ENCODE measurements at regions not wholly inside any gene's neighbourhood (a gene's known extent, or its start where the extent isn't known, plus 50 kb on each side); places are given as distances from the start of the nearest gene placed in this dataset.
"Not testable (repeated sequence)": the region's sequence is repeated elsewhere in the genome, so short reads cannot be mapped to it uniquely, and the experiment has no call there.

- DNase-seq (ENCODE audit: low read depth) = no peak
- H3K4me3 ChIP-seq (replicated peaks; ENCODE audit: low read depth, low read length) = no peak overlapping the region
- no peak for TF ChIP-seq CTCF (IDR thresholded peaks at IDR 0.05; ENCODE audit: low read length, missing control alignments)
Observed at GRCh38 chr5:93941897-93942296, 200.5 kb upstream of the POU5F2 start.

DNA sequence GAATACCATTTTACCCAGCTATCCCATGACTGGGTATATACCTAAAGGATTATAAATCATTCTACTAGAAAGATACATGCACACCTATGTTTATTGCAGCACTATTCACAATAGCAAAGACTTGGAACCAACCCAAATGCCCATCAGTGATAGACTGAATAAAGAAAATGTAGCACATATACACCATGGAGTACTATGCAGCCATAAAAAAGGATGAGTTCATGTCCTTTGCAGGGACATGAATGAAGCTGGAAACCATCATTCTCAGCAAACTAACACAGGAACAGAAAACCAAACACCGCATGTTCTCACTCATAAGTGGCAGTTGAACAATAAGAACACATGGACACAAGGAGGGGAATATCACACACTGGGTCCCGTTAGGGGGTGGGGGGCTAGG, 191.9 kb upstream of the POU5F2 start:
- DNase-seq (ENCODE audit: low read depth); H3K4me3 ChIP-seq (replicated peaks; ENCODE audit: low read depth, low read length): not testable (repeated sequence)

GRCh38 chr5:93930098-93930497, 188.7 kb upstream of the POU5F2 start:
- TF ChIP-seq CTCF (IDR thresholded peaks at IDR 0.05; ENCODE audit: low read length, missing control alignments) = no peak
- no peak overlapping the region for H3K4me3 ChIP-seq (replicated peaks; ENCODE audit: low read depth, low read length)
- DNase-seq (ENCODE audit: low read depth) = no peak

GRCh38 chr5:93929131-93929530, 187.7 kb upstream of the POU5F2 start:
- no peak overlapping the region for H3K4me3 ChIP-seq (replicated peaks; ENCODE audit: low read depth, low read length)
- DNase-seq (ENCODE audit: low read depth) = peak; percentile 51
- no peak for TF ChIP-seq CTCF (IDR thresholded peaks at IDR 0.05; ENCODE audit: low read length, missing control alignments)

- no peak overlapping the region for H3K4me3 ChIP-seq (replicated peaks; ENCODE audit: low read depth, low read length)
- TF ChIP-seq CTCF (IDR thresholded peaks at IDR 0.05; ENCODE audit: low read length, missing control alignments) = no peak
- DNase-seq (ENCODE audit: low read depth) = no peak
Observed at GRCh38 chr5:93926831-93927620, 185.6 kb upstream of the POU5F2 start.

DNA sequence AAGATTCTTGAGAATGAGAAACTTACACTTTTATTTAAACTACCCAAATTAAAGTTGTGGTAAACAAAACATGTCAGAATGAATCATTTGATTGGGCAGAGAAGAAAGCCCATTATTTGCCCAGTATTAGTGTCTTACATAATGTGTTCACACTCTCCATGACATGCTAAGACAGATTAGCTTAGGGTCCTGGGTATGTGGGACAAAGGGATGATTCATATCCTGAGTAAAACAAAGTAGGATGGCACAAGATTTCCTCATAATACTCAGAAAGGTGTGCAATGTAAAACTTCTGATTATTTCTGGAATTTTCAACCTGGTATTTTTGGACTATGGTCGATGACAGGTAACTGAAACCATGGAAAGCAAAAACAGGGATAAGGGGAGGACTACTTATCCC, 183.9 kb upstream of the POU5F2 start:
- TF ChIP-seq CTCF (IDR thresholded peaks at IDR 0.05; ENCODE audit: low read length, missing control alignments) = no peak
- peak; percentile 16 for DNase-seq (ENCODE audit: low read depth)
- H3K4me3 ChIP-seq (replicated peaks; ENCODE audit: low read depth, low read length) = no peak overlapping the region

- no peak for TF ChIP-seq CTCF (IDR thresholded peaks at IDR 0.05; ENCODE audit: low read length, missing control alignments)
- no peak overlapping the region for H3K4me3 ChIP-seq (replicated peaks; ENCODE audit: low read depth, low read length)
- DNase-seq (ENCODE audit: low read depth) = peak; percentile 34
Observed at GRCh38 chr5:93924628-93925027, 183.2 kb upstream of the POU5F2 start.

All from fibroblast of pulmonary artery (primary cell).